Spleen (tissue), 7 donors: ENCODE measurements at regions not wholly inside any gene's neighbourhood (a gene's known extent, or its start where the extent isn't known, plus 50 kb on each side); places are given as distances from the start of the nearest gene placed in this dataset.

Experiments
- POLR2AphosphoS5 ChIP-seq, 3 donors: sonication (generic); formaldehyde crosslinking; IDR thresholded peaks; one replicate each; pipeline ENCODE4 v1.5.1; 2017; ENCODE audit warnings: antibody characterized with exemption in 3 of 3
- TF ChIP-seq, protein P1 (sequence below), 11 experiments: fragments of 200-600 bp in 7 of 11; fragments of 450-650 bp in 4 of 11; sonication (generic) in 4 of 11; IDR thresholded peaks in 8 of 11; conservative IDR thresholded peaks in 3 of 11; 1 replicate in 7 of 11; 2 replicates in 4 of 11; pipeline versions ENCODE4 v1.4.0 to v1.8.0; 2016 to 2021; ENCODE audit warnings: antibody characterized with exemption in 11 of 11, inconsistent platforms in 4 of 11, mild to moderate bottlenecking in 1 of 11
- donor health status: DM: no; HTN: no; CAD: no; lungs with moderate emphysema.
- donor health status: DM: no; HTN: no; CAD: no.
- donor health status: DM: no; HTN: no; CAD: no.

DNA sequence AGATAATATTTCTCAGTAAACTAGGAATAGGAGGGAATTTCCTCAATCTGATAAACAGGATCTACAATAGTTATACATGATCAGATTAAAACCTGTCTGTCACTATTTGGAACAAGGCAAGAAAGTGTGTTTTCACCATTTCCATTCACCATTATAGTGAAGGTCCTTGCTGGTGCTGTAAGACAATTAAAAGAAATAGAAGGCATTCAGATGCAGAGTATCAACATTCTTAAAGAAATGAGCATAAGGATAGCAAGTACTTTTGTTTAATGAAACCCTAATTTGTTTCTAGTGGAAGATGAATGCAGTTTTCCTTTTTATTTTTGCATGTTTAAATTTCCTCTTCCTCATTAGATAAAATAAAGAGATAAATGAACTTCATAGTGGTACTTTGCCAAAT, 693.7 kb downstream of the PLCL1 start:
- TF ChIP-seq, protein P1, sequence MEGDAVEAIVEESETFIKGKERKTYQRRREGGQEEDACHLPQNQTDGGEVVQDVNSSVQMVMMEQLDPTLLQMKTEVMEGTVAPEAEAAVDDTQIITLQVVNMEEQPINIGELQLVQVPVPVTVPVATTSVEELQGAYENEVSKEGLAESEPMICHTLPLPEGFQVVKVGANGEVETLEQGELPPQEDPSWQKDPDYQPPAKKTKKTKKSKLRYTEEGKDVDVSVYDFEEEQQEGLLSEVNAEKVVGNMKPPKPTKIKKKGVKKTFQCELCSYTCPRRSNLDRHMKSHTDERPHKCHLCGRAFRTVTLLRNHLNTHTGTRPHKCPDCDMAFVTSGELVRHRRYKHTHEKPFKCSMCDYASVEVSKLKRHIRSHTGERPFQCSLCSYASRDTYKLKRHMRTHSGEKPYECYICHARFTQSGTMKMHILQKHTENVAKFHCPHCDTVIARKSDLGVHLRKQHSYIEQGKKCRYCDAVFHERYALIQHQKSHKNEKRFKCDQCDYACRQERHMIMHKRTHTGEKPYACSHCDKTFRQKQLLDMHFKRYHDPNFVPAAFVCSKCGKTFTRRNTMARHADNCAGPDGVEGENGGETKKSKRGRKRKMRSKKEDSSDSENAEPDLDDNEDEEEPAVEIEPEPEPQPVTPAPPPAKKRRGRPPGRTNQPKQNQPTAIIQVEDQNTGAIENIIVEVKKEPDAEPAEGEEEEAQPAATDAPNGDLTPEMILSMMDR (IDR thresholded peaks at IDR 0.05 in 8 of 11, conservative IDR thresholded peaks at IDR 0.05 in 3 of 11), result no peak
- no peak for TF ChIP-seq POLR2AphosphoS5 (IDR thresholded peaks at IDR 0.05)
